Stimulated activated CD4-positive, alpha-beta T cell treated with anti-CD3 and anti-CD28 coated beads, Interleukin-1b, Interleukin-23, amount 100 ng/mL, for 24 hours (primary cell): ENCODE measurements at regions not wholly inside any gene's neighbourhood (a gene's known extent, or its start where the extent isn't known, plus 50 kb on each side); places are given as distances from the start of the nearest gene placed in this dataset.
"Not testable (repeated sequence)": the region's sequence is repeated elsewhere in the genome, so short reads cannot be mapped to it uniquely, and the experiment has no call there.

Experiments used
- DNase-seq, 4 experiments: peaks; one replicate each; pipeline ENCODE4 v3.0.0-alpha.2; 2020; ENCODE audit warnings: low read depth in 4 of 4, low spot score in 1 of 4

DNA sequence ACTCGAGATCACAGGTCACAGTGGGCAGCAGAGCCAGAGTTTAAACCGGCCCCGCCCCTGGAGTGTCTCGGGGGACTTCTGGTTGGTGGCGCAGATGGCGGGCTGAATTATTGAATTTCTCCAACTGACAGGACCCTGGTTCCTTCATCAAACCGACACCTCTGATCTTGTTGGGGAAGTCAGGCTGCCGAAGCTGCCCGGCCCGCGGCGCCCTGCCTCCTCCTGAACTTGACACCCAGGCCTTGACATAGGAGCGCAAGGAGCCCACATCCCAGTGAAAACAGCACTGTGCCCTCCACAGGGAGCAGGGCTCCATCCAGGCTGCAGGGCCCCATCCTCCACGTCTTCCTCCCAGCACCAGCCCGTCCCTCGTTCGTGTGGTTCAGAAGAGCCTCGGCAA lies 105.2 kb downstream of the OLFM1 start:
- DNase-seq: no peak

DNA sequence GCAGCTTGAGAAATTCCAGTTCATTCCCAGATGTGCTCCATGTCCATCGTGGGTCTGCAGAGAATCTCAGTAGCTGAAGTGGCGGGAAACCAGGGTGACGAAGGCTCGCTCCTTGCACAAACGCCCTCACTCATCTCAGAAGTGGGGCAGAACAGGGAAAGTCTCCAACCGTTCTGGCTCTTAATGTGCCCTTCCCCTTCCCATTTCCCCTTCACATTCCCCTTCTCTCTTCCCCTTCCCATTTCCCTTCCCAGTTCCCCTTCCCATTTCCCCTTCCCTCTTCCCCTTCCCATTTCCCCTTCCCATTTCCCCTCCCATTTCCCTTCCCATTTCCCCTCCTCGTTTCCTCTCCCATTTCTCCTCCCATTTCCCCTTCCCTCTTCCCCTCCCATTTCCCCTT lies 108.5 kb downstream of the OLFM1 start:
- not testable (repeated sequence) for DNase-seq

DNA sequence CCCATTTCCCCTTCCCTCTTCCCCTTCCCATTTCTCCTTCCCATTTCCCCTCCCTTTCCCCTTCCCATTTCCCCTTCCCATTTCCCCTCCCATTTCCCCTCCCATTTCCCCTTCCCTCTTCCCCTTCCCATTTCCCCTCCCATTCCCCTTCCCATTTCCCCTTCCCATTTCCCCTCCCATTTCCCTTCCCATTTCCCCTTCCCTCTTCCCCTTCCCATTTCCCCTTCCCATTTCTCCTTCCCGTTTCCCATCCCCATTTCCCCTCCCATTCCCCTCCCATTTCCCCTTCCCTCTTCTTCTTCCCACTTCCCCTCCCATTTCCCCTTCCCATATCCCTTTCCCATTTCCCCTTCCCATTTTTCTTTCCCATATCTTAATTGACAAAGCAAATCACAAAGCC lies 109.0 kb downstream of the OLFM1 start:
- DNase-seq: no peak

DNA sequence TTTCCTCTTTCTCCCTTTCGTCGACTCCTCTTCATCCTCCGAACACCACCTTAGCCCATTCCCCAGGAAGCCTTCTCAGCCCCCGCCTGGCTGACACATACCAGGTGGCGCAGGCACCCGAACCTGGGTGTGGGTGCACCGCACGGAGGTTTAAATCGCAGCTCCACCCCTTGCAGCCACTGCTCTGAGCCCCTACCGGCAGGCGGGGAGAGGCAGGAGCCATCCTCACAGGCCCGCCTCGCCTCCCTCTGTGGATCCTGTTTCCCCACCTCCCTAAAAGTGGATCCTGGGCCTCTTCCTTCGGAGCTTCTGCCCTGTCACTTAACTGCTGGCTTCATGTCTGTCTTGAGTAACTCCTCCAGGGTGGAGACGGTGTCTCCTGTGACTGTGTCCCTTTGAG lies 110.7 kb downstream of the OLFM1 start:
- DNase-seq: no peak

DNA sequence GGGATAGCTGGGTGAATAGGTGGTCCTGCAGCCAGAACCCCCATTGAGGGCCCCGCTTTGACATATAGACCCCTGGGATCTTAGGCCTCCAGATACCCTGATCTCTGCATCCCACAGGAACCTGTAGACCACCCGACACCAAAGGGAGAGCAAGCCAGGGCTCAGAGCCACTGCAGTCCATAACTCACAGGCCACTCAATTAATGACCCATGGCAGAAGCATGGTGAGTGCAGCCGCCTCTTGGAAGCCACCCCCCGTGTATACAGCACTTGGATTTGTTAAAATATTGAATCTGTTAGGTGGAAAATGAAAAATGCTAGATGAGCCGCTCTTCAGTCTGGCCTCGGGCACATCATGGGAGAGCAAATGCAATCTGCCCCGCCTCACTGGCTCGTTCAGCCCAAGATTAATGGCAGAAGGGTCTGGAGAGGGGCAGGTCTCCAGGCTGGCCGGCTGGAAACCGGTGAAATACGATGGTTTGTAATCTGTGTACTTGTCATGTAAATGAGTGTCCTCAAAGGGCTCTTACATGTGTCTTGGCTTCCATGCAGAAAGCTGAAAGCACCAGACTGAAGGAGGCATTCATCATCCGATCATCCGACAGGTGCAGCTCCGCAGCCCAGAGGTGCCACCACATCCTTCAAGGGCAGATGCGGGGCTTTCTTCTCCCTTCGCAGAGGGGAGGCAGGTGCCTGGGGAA lies 111.3 kb downstream of the OLFM1 start:
- DNase-seq: no peak

DNA sequence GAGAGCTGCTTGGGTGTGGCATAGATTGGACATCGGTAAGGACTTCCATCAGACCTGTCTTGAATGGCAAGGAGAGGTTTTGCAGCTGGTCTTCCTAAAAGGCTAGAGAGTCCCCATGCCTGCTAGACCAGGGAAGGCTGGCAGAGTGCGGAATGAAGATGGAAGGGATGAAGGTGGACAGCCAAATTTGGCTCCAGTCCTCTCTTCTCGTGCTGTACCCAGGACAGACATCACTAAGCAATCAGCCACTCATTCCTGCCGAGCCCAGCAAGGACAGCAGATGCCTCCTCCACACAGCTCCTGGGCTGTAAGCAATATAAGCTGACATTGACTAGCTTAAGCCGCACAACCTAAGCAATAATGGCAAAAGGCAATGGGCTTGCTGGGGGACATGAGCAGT lies 112.0 kb downstream of the OLFM1 start:
- no peak for DNase-seq

DNA sequence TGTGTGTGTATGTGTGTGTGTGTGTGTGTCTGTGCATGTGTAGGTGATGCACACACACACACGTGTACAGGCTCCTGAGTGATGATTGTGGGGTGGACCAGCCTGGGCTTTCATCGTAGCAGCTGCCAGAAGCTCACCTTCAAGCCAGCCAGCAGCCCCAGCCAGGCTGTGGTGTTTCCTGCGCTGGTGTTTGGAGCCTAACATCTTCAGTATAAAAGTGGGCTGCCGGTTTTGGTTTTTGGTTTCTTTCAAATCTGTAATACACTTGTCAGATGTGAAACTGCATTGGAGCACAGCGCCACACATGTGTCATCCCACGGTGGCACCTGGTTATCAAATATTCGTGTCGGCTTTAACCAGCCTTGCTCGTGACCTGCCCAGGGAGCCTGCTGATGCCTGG lies 114.2 kb downstream of the OLFM1 start:
- DNase-seq: no peak

DNA sequence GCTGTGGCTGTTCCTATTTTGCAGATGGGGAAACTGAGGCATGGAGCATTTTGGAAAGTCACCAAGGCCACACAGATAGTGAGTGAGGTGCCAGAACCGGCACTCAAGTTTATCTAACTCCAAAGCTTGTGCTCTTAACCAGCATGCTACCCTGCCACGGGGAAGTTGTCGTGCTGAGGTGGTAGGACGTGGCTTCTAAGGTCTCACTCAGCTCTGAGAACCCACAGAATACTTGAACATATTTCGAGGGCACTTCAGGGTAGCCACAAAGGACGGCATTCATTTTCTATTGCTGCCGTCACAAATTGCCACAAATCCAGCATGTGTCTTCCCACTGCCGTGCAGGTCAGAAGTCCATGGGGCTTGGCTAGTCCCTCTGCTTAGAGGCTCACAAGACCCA lies 116.7 kb downstream of the OLFM1 start:
- no peak for DNase-seq

DNA sequence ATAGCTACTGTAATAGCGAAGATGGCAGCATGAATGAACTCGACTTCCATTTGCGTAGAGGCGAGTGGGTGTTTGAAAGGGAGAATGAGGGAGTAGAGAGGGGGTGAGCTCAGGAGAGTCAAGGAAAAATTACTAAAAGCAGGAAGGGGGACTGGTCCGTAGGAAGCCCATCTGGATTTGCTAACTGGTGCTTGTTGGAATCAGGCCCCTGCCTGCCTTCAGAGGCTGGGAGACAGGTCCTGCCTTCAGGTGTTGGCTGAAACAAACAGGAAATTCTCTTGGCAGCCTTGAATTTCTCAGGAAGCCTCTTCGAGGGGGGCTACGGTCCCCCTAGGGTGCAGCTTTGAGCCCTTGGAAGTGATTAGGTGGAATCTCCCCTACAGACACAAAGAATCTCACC lies 121.7 kb downstream of the OLFM1 start:
- no peak for DNase-seq

DNA sequence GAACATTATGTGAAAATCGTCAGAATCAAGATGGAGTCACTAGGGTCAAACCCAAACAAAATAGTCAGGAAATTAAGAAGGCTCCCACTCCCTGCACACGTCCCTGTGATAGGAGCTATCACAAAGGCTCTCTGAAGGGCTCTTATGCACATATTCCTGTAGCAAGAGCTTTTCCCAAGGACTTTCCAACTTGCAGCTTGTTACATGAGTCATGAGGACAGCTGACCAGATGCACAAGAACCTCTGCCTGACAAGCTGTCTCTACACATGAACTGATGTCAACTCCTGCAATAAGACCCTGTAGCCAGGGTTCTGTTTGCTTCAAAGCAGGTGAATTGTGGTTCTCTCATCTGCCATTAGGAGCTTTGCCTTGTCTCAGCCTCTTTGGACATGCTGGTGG lies 122.4 kb downstream of the OLFM1 start:
- no peak for DNase-seq

DNA sequence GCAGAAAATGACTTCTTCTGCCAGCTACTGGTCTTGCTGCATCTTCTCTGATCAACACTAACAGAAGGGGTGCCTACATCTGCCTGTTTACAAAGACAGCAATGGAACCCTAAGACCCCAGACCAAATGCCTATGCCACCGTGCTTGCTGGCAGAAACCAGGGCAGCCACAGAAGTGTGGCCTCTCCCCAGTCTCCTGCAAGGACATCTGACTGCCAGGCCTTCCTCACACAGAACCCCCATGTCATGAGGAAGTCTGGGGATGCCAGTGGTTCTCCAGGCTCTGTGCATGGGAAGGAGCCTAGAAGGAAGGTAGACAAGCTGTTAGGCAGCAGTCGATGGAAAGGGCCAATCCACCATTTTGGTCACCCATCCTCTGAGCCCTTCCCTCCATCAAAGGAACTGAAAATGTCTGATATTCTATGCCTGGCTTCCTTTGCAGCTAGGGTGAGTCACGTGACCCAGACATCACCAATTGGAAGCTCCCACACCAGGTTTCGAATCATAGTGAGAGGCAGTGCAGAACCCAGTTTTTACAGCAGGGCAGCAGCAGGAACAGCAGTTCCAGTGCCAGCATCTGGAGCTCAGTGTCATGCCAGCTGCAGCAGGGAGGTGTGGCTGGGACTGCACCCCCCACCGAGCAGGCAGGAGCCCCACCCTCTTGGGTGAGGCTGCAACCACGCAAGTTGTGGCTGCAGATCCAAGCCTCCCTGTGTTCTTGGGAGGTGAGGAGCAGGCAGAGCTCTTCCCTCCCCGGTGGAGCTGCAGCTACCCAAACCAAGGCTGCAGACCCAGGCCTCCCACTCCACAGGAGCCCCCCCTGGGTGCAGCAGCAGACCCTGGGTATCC lies 123.4 kb downstream of the OLFM1 start:
- no peak for DNase-seq

DNA sequence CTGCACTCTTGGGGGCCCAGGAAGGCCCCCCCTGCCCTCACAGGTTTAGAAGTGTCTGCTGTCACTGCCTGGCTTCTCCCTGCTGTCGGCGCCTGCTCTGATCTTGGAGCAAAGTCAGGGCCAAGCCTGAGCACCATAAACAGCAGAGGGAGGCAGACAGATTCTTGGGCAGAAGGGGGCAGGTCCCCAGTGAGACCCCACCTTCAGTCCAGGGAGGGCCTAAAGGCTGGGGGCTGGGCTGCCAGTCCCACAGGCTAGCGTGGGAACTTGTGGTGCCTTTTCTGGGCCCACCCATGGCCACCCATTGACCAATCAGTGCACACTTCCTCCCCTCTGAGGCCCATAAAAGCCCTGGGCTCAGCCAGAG lies 124.0 kb downstream of the OLFM1 start:
- DNase-seq: no peak

DNA sequence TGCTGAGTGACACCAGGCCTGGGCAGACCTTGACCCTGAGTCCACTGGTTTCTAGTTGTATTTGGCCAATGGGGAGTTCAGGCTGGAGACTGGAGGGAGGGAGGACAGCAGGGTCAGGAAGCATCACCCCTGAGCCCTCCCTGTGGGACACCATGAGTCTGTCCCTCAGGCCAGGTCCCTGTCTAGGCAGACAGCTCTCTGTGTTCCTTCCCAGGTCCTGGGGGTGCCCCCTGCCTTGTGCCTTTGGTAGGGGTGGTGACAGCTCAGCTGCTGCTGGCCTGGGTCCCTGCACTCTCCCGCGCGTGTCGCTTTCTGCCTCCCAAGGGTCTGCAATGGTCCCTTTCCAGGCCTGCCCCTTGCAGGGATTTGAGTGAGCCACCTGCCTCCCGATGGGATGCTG lies 125.5 kb downstream of the OLFM1 start:
- DNase-seq: no peak

DNA sequence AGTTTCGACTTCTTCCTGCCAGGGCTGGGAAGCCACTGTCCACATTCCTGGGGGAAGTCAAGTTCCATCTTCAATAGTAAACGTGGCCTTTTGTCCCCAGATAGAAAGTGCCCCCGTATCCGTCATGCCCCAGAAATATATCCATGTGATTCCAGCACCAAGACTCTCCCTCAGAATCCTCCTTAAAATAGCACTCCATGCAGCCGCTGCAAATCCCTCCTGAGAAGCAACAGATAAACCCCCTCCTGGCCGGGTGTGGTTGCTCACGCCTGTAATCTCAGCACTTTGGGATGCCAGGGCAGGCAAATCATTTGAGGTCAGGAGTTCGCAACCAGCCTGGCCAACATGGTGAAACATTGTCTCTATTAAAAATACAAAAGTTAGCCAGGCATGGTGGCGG lies 126.1 kb downstream of the OLFM1 start:
- no peak for DNase-seq

DNA sequence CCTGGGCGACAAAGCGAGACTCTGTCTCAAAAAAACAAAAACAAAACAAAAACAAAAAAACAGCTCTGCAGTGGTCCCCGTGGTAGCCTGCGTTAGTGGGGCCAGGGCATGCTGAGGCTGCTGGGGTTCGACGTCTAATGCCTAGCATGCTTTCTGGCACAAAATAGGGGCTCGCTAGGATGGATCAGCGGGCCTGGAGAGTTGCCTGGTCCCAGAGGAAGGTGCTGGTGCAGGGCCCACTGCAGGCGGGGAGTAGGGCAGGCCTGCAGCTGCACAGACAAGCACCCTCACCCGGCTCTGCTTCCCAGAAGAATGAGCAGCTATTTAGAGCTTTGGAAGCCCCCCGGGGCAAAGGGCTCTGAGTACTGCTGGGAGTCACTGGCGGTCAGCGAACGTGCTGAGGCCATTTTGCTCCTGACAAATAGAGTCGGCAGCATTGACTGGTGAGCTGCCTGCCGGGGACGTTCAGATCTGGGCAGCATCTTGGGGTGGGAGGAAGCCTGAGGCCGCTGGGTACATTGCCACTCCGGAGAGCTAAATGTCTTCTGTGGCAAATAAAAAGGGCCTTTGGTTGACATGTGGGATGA lies 126.7 kb downstream of the OLFM1 start:
- no peak for DNase-seq

DNA sequence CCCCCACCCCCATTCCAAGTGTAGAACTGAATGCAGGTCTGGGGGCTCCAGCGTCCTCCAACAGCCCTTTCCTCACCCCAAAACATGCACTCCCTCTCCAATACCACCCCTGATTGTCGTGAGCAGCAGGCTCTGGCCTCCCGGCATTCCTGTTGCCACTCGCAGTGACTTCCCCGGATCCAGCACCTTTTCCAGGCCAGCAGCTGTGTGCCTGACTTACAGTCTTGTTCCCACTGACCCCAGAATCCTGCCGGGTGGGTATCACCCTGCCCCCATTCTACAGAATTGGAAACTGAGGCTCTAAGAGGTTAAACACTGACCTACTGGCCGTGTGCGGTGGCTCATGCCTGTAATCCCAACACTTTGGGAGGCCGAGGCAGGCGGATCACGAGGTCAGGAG lies 127.2 kb downstream of the OLFM1 start:
- no peak for DNase-seq

DNA sequence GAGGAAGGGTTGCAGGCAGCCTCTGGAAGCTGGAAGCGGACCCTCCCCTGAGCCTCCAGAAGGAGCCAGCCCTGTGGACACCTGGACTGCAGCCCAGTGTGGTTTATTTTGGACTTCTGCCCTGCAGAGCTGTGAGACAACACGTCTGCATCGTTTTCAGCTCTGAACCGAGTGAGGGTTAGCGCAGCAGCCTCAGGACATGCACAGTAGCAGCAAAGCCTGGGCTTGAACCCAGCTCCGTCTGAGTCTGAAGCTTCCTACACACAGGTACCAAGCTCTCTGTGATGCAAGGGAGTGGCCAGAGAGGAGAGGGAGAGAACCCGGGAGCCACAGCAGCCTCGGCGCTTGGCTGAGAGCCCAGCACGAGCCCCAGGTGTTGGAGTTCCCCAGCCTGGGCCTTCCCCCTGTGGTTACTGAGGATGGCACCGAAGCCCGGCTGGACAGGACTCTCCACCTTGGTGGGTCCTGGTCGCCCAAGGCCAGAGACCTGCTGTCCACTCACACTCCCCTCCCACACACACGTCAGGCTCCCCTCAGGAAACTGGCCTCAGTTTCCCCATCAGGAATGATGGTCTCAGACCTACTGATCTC lies 128.2 kb downstream of the OLFM1 start:
- no peak for DNase-seq

DNA sequence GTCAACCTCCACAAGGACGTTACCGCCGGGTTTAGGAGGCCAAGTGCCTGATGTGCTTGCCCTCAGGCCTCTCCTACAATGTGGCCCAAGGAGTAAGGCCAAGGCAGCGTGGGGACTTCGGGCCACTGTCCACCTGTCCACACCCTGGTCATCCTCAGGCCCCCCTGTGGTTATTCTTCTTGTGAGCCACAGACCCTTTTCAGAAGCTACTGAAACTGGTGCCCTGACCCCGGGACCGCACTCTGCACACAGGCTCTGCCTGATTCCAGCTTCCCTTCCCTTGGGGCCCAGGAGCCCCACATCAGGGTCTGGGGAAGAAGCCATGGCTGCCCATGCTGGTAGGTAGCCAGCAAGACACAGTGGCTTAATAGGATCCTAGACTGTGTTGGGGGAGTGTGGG lies 128.8 kb downstream of the OLFM1 start:
- no peak for DNase-seq

DNA sequence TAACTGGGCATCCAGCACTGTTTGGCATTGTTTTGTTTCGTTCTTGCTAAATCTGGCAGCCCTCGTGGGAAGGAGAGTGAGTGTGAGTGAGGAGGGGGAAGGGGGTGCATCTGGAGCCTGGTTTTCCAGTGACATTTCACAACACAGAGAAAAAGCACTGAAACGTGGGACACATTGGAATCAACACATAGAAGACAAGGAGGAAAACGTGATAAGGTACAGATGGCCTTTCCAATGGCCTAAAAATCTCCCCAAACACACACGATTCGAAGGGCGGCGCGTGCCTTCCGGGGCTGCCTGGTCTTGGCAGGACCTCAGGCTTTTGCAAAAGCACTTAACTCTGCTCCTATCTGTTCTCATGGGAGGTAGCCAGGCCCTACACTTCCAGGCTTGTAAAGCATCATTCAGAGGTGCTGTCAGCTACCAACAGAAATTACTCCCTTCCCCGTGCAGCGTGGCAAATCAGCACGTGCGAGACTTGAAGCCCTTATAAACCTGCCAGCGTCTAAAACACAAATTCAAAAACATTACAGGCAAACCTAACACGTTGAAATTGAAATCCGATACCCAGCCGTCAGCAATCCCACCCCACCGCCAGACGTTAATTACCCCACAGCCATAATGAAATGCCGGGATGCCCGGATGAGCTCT lies 129.4 kb downstream of the OLFM1 start:
- no peak for DNase-seq

DNA sequence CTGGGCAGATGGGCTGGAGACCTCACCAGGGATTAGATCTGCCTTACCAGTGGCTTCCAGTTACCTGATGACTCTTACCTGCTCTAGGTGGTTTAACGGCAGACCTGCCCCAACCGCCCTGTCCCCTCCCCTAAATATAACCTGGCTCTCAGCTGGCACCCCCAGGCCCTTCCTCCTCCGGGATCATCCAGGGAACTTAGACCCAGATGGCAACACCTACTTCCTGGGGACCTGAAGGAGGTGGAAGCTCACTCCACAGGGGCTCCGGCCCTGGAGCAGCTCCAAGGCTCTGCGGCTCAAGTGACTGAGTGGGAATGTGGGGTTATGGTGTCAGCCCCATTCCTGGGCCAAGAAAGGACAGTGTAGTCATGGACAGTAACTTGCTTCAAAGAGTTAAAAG lies 130.4 kb downstream of the OLFM1 start:
- no peak for DNase-seq

DNA sequence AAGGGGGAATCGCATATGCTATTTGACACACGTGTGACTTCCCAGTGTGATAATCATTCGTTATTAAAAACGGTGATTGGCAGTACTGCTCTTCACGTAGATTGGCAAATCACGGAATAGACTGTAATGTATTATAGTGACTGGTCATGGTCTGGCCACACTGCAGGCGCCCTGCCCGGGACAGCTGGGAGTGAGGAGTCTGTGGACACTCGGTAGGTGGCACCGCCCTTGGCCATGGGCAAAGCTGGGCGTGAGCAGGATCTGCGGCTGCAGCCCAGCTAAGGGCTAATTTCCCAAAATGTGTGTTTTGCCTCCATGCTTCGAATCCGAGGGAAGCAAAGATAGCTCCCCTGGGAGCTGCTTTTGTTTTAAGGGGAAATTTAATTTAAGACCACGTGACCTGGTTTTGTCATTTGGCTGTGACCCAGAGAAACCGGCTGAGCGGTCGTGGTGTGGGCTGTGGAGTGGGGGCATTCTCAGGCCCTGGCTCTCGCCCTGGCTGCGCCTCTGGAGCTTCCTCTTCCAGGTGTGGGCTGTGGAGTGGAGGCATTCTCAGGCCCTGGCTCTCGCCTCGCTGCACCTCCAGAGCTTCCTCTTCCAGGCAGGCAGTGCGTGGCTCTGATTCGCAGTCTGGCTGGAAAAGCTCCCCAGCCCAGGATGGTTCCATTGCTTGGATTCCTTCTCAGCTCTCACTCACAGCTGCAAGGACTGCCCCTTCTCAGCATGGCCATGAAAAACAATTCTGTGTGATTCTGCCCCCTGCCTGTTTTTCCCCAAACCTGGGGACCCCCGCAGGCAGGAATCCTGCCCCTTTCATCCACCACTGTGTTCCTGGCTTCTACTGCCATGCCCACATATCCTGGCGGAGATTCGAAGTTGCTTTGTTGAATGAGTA lies 131.1 kb downstream of the OLFM1 start:
- no peak for DNase-seq
